Loucy (cell line): ENCODE measurements at regions not wholly inside any gene's neighbourhood (a gene's known extent, or its start where the extent isn't known, plus 50 kb on each side); places are given as distances from the start of the nearest gene placed in this dataset.

Experiments
- H2AFZ ChIP-seq: fragments of 200-600 bp; sonication (generic); 2 replicates; pipeline ENCODE4 v1.6.0; 2016; ENCODE audit warnings: antibody characterized with exemption, mild to moderate bottlenecking, low read length, moderate library complexity
- H3F3A ChIP-seq: fragments of 200-600 bp; 2 replicates; pipeline ENCODE4 v1.6.0; 2016; ENCODE audit warnings: antibody characterized with exemption, low read depth, mild to moderate bottlenecking
- H3K27me3 ChIP-seq: fragments of 200-600 bp; sonication (generic); 2 replicates; pipeline ENCODE4 v1.6.1; 2014; ENCODE audit warnings: low read length, mild to moderate bottlenecking; ENCODE audit not compliant: insufficient read depth, poor library complexity, severe bottlenecking
- H3K36me3 ChIP-seq: fragments of 200-600 bp; sonication (generic); 2 replicates; pipeline ENCODE4 v1.6.1; 2016; ENCODE audit warnings: low read length; ENCODE audit not compliant: insufficient read depth
- H3K4me1 ChIP-seq: fragments of 200-600 bp; sonication (generic); 2 replicates; pipeline ENCODE4 v1.5.1; 2014; ENCODE audit warnings: low read length, mild to moderate bottlenecking; ENCODE audit not compliant: insufficient read depth, poor library complexity, severe bottlenecking
- H3K4me2 ChIP-seq: fragments of 200-600 bp; sonication (generic); 2 replicates; pipeline ENCODE4 v1.6.0; 2014; ENCODE audit warnings: antibody characterized with exemption, low read length, low read depth, mild to moderate bottlenecking; ENCODE audit not compliant: poor library complexity, severe bottlenecking
- H3K4me3 ChIP-seq: fragments of 200-600 bp; sonication (generic); 2 replicates; pipeline ENCODE4 v1.5.1; 2014; ENCODE audit warnings: low read length, mild to moderate bottlenecking, mixed read lengths; ENCODE audit not compliant: poor library complexity, severe bottlenecking
- H3K79me2 ChIP-seq: fragments of 200-600 bp; sonication (generic); 2 replicates; pipeline ENCODE4 v1.6.1; 2014; ENCODE audit warnings: low read length; ENCODE audit not compliant: insufficient read depth
- H3K9ac ChIP-seq: fragments of 200-600 bp; sonication (generic); 2 replicates; pipeline ENCODE4 v1.6.0; 2014; ENCODE audit warnings: mild to moderate bottlenecking, low read depth, low read length, moderate library complexity; ENCODE audit not compliant: poor library complexity, severe bottlenecking
- H3K9me2 ChIP-seq: fragments of 200-600 bp; sonication (generic); replicated peaks from 2 replicates; pipeline ENCODE4 v1.6.1; 2016; ENCODE audit warnings: low read depth, low read length, mixed read lengths
- H3K9me3 ChIP-seq: fragments of 200-600 bp; sonication (generic); 2 replicates; pipeline ENCODE4 v1.6.1; 2014; ENCODE audit warnings: mild to moderate bottlenecking, antibody characterized with exemption, low read length, low read depth; ENCODE audit not compliant: insufficient read depth
- H4K20me1 ChIP-seq: fragments of 200-600 bp; sonication (generic); 2 replicates; pipeline ENCODE4 v1.6.0; 2014; ENCODE audit warnings: antibody characterized with exemption, low read length, mild to moderate bottlenecking; ENCODE audit not compliant: insufficient read depth, poor library complexity, severe bottlenecking
- EZH2phosphoT487 ChIP-seq: fragments of 200-600 bp; IDR thresholded peaks from 2 replicates; pipeline ENCODE4 v1.6.1; 2018; ENCODE audit warnings: antibody characterized with exemption, mild to moderate bottlenecking, moderate library complexity, borderline replicate concordance
- TF ChIP-seq, protein P1 (sequence below): fragments of 200-600 bp; sonication (generic); conservative IDR thresholded peaks from 2 replicates; pipeline ENCODE4 v1.5.1; 2014; ENCODE audit warnings: mild to moderate bottlenecking, antibody characterized with exemption, low read length

- TF ChIP-seq EZH2phosphoT487 = no peak
- TF ChIP-seq, protein P1, sequence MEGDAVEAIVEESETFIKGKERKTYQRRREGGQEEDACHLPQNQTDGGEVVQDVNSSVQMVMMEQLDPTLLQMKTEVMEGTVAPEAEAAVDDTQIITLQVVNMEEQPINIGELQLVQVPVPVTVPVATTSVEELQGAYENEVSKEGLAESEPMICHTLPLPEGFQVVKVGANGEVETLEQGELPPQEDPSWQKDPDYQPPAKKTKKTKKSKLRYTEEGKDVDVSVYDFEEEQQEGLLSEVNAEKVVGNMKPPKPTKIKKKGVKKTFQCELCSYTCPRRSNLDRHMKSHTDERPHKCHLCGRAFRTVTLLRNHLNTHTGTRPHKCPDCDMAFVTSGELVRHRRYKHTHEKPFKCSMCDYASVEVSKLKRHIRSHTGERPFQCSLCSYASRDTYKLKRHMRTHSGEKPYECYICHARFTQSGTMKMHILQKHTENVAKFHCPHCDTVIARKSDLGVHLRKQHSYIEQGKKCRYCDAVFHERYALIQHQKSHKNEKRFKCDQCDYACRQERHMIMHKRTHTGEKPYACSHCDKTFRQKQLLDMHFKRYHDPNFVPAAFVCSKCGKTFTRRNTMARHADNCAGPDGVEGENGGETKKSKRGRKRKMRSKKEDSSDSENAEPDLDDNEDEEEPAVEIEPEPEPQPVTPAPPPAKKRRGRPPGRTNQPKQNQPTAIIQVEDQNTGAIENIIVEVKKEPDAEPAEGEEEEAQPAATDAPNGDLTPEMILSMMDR = no peak
- Histone ChIP-seq H3F3A (no peaks in the 10 kb centered on the region), H4K20me1 (no peaks in the 10 kb centered on the region), H3K27me3 (no peaks in the 10 kb centered on the region), H2AFZ (no peak overlapping the region), H3K9me3 (no peaks in the 10 kb centered on the region), H3K4me2 (no peak overlapping the region), H3K4me3 (no peak overlapping the region), H3K79me2 (no peaks in the 10 kb centered on the region), H3K9ac (no peak overlapping the region), H3K36me3 (no peaks in the 10 kb centered on the region), H3K9me2 (no peaks in the 10 kb centered on the region), H3K4me1 (peaks cover 7% of the 10 kb centered on the region)
These were observed 294.9 kb downstream of the ADGB start for GRCh38 chr6:146893690-146894089.

DNA sequence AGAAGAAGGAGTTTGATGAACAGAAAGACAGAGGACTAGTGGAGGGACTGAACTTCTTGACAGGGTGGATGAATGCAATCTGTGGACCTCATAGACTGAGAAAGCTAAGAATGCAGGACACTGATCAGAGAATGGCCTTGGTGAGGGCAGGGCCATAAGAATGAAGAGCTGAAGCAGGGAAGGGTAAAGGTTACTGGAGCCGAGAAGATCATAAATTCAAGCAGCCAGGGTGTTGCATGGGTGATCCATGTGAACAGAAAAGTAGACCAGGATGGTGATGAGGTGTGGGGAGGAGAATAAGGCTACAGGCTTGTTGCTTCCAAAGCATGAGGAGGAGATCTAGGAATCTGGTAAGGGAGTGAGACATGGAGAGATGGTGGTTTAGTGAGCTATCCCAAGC is 295.9 kb downstream of the ADGB start:
- H3K9me2 ChIP-seq = no peaks in the 10 kb centered on the region
- no peak overlapping the region for H3K4me2 ChIP-seq
- H3K4me1 ChIP-seq = peaks cover 7% of the 10 kb centered on the region
- H2AFZ ChIP-seq = no peak overlapping the region
- H3F3A ChIP-seq = no peaks in the 10 kb centered on the region
- no peaks in the 10 kb centered on the region for H4K20me1 ChIP-seq
- H3K36me3 ChIP-seq = no peaks in the 10 kb centered on the region
- no peak overlapping the region for H3K4me3 ChIP-seq
- H3K9ac ChIP-seq = no peak overlapping the region
- H3K9me3 ChIP-seq = no peaks in the 10 kb centered on the region
- no peaks in the 10 kb centered on the region for H3K79me2 ChIP-seq
- H3K27me3 ChIP-seq = no peaks in the 10 kb centered on the region
- TF ChIP-seq, protein P1 = no peak
- no peak for TF ChIP-seq EZH2phosphoT487

DNA sequence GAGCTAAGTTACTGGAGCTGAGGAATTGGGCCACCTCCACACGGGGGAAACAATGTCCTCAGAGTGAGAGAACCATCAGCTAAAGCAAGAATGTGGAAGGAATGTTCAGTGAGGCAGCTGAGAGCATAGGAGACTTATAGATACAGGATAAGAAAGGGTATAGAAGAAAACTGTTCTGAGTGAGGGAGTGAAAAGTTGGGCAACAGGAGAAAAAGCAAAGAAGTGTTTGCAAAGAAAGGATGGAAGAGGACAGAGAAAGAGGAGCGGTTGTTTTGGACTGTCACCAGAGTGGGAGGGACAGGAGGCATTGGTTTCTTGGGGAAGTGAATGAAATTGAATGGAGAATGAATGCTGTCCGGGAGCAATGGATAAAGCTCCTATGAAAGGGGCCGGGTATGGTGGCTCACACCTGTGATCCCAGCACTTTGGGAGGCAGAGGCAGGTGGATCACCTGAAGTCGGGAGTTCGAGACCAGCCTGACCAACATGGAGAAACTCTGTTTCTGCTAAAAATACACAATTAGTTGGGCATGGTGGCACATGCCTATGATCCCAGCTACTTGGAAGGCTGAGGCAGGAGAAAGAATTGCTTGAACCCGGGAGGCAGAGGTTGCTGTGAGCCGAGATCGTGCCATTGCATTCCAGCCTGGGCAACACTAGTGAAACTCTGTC is 296.5 kb downstream of the ADGB start:
- Histone ChIP-seq H3K4me3 (no peak overlapping the region), H3K4me1 (peaks cover 7% of the 10 kb centered on the region), H3K4me2 (no peak overlapping the region), H3K79me2 (no peaks in the 10 kb centered on the region), H3F3A (no peaks in the 10 kb centered on the region), H3K27me3 (no peaks in the 10 kb centered on the region), H3K9ac (no peak overlapping the region), H3K36me3 (no peaks in the 10 kb centered on the region), H2AFZ (no peak overlapping the region), H3K9me3 (no peaks in the 10 kb centered on the region), H3K9me2 (no peaks in the 10 kb centered on the region), H4K20me1 (no peaks in the 10 kb centered on the region)
- TF ChIP-seq, protein P1 = no peak
- no peak for TF ChIP-seq EZH2phosphoT487
